WTC11 (cell line): ENCODE measurements at regions not wholly inside any gene's neighbourhood (a gene's known extent, or its start where the extent isn't known, plus 50 kb on each side); places are given as distances from the start of the nearest gene placed in this dataset.

Source experiments
- ATAC-seq: fragments of 200-7000 bp; cut with Tn5 transposase; 2 replicates; pipeline ENCODE4 v1.10.0; 2021; ENCODE audit warnings: mild to moderate bottlenecking, moderate library complexity
- CTCF ChIA-PET: fragments of 300-600 bp; sonication (Branson Sonifier 250); formaldehyde crosslinking; loops from one replicate; lab custom pipeline; 2021; ENCODE audit warnings: antibody characterized with exemption; lab: Charles Lee
- POLR2A ChIA-PET: fragments of 350-600 bp; sonication (Branson Sonifier 250); formaldehyde crosslinking; loops from one replicate; lab custom pipeline; 2021; ENCODE audit warnings: antibody characterized with exemption; lab: Charles Lee
- DNase-seq: peaks from one replicate; pipeline ENCODE4 v3.0.0; 2021; ENCODE audit warnings: low spot score
- H3K27ac Mint-ChIP-seq: 2 replicates; pipeline ENCODE4 v1.8.0; 2021; ENCODE audit warnings: mixed read lengths
- H3K27me3 Mint-ChIP-seq: 2 replicates; pipeline ENCODE4 v1.8.0; 2021; ENCODE audit warnings: low read depth, mild to moderate bottlenecking, moderate library complexity, mixed read lengths
- H3K36me3 Mint-ChIP-seq: 2 replicates; pipeline ENCODE4 v1.8.0; 2021; ENCODE audit warnings: mixed read lengths
- H3K4me1 Mint-ChIP-seq: 2 replicates; pipeline ENCODE4 v1.8.0; 2022; ENCODE audit warnings: mixed read lengths
- H3K4me3 Mint-ChIP-seq: 2 replicates; pipeline ENCODE4 v1.8.0; 2021; ENCODE audit warnings: mild to moderate bottlenecking, moderate library complexity, mixed read lengths
- H3K9me3 Mint-ChIP-seq: 2 replicates; pipeline ENCODE4 v1.8.0; 2021; ENCODE audit warnings: mixed read lengths
- CBFB ChIP-seq: sonication (generic); formaldehyde crosslinking; IDR thresholded peaks from 2 replicates; pipeline ENCODE4 v1.8.1; 2022; ENCODE audit warnings: mild to moderate bottlenecking, low read depth, missing genetic modification reagents
- EMX1 ChIP-seq: fragments of 250-450 bp; sonication (Bioruptor Pico); IDR thresholded peaks from 2 replicates; pipeline ENCODE4 v1.8.0; 2021; ENCODE audit warnings: mild to moderate bottlenecking
- ETV6 ChIP-seq: sonication (generic); formaldehyde crosslinking; IDR thresholded peaks from 2 replicates; pipeline ENCODE4 v1.8.1; 2022; ENCODE audit warnings: mild to moderate bottlenecking, missing genetic modification reagents
- FOXK1 ChIP-seq: sonication (generic); formaldehyde crosslinking; IDR thresholded peaks from 2 replicates; pipeline ENCODE4 v1.8.0; 2022; ENCODE audit warnings: mild to moderate bottlenecking, moderate library complexity, missing genetic modification reagents
- GTF2I ChIP-seq: fragments of 250-450 bp; sonication (Bioruptor Pico); conservative IDR thresholded peaks from 2 replicates; pipeline ENCODE4 v1.4.0; 2021; ENCODE audit warnings: mild to moderate bottlenecking
- JAZF1 ChIP-seq: fragments of 250-450 bp; sonication (Bioruptor Pico); IDR thresholded peaks from 2 replicates; pipeline ENCODE4 v1.9.0; 2021; ENCODE audit warnings: moderate library complexity, mild to moderate bottlenecking, inconsistent platforms
- JUN ChIP-seq: sonication (generic); formaldehyde crosslinking; IDR thresholded peaks from 2 replicates; pipeline ENCODE4 v1.8.0; 2023; ENCODE audit warnings: mild to moderate bottlenecking, missing genetic modification reagents
- MXD4 ChIP-seq: fragments of 250-450 bp; sonication (Bioruptor Pico); IDR thresholded peaks from 2 replicates; pipeline ENCODE4 v1.8.0; 2021; ENCODE audit warnings: mild to moderate bottlenecking, moderate library complexity, borderline replicate concordance
- NFATC4 ChIP-seq: fragments of 250-450 bp; sonication (Bioruptor Pico); IDR thresholded peaks from 2 replicates; pipeline ENCODE4 v1.9.0; 2021; ENCODE audit warnings: mild to moderate bottlenecking
- NFYB ChIP-seq: sonication (generic); formaldehyde crosslinking; conservative IDR thresholded peaks from 2 replicates; pipeline ENCODE4 v1.8.0; 2022; ENCODE audit warnings: low read depth, missing genetic modification reagents
- NR3C1 ChIP-seq: sonication (generic); formaldehyde crosslinking; conservative IDR thresholded peaks from 2 replicates; pipeline ENCODE4 v1.8.1; 2023; ENCODE audit warnings: low read depth, mild to moderate bottlenecking, missing genetic modification reagents
- SMAD4 ChIP-seq: sonication (generic); formaldehyde crosslinking; IDR thresholded peaks from 2 replicates; pipeline ENCODE4 v1.8.0; 2022; ENCODE audit warnings: mild to moderate bottlenecking, missing genetic modification reagents
- ZBTB21 ChIP-seq: sonication (generic); formaldehyde crosslinking; IDR thresholded peaks from 2 replicates; pipeline ENCODE4 v1.8.1; 2023; ENCODE audit warnings: mild to moderate bottlenecking, missing genetic modification reagents, borderline replicate concordance
- ZNF138 ChIP-seq: sonication (generic); formaldehyde crosslinking; conservative IDR thresholded peaks from 2 replicates; pipeline ENCODE4 v1.8.1; 2022; ENCODE audit warnings: mild to moderate bottlenecking, moderate library complexity, missing genetic modification reagents
- ZNF396 ChIP-seq: fragments of 250-450 bp; sonication (Bioruptor Pico); IDR thresholded peaks from 2 replicates; pipeline ENCODE4 v1.8.0; 2021; ENCODE audit warnings: mild to moderate bottlenecking, moderate library complexity, borderline replicate concordance
- ZNF416 ChIP-seq: fragments of 250-450 bp; sonication (Bioruptor Pico); IDR thresholded peaks from 2 replicates; pipeline ENCODE4 v1.9.0; 2021; ENCODE audit warnings: mild to moderate bottlenecking, inconsistent platforms
- TF ChIP-seq, protein P1 (sequence below): sonication (generic); formaldehyde crosslinking; IDR thresholded peaks from 2 replicates; pipeline ENCODE4 v1.8.1; 2023; ENCODE audit warnings: mild to moderate bottlenecking, missing genetic modification reagents, borderline replicate concordance
- TF ChIP-seq, protein P2 (sequence below): sonication (generic); formaldehyde crosslinking; IDR thresholded peaks from 2 replicates; pipeline ENCODE4 v1.8.1; 2023; ENCODE audit warnings: mild to moderate bottlenecking, missing genetic modification reagents
- TF ChIP-seq, protein P3 (sequence below): sonication (generic); formaldehyde crosslinking; conservative IDR thresholded peaks from 2 replicates; pipeline ENCODE4 v1.8.1; 2023; ENCODE audit warnings: mild to moderate bottlenecking, low read depth, missing genetic modification reagents, moderate library complexity
- TF ChIP-seq, protein P4 (sequence below): fragments of 250-450 bp; sonication (Bioruptor Pico); conservative IDR thresholded peaks from 2 replicates; pipeline ENCODE4 v1.9.0; 2021; ENCODE audit warnings: mild to moderate bottlenecking
- TF ChIP-seq, protein P5 (sequence below): fragments of 250-450 bp; sonication (Bioruptor Pico); IDR thresholded peaks from 2 replicates; pipeline ENCODE4 v1.9.0; 2021; ENCODE audit warnings: mild to moderate bottlenecking, borderline replicate concordance

DNA sequence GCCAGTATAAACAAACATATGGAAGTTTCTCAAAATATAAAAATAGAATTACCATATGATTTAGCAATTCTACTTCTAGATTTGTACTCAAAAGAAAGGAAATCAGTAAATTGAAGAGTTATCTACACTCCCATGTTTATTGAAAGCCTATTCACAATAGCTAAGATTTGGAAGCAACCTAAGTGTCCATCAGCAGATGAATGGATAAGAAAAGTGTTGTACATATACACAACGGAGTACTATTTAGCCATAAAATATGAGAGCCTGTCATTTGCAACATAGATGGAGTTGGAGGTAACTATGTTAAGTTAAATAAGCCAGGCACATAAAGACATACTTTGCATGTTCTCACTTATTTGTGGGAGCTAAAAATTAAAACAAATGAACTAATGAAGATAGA lies 257.8 kb downstream of the TEX13C start:
- H3K4me1 Mint-ChIP-seq = no peaks in the 10 kb centered on the region
- POLR2A ChIA-PET = no interaction called here
- no peaks in the 10 kb centered on the region for H3K36me3 Mint-ChIP-seq
- DNase-seq (no peak), ATAC-seq (no peak)
- CTCF ChIA-PET = no interaction called here
- H3K9me3 Mint-ChIP-seq = peaks cover 14% of the 10 kb centered on the region
- no peak overlapping the region for H3K27ac Mint-ChIP-seq
- H3K27me3 Mint-ChIP-seq = no peaks in the 10 kb centered on the region
- TF ChIP-seq ZNF416 (no peak), ZNF138 (CRISPR knock-in tag) (no peak), NFATC4 (CRISPR knock-in tag) (no peak), EMX1 (CRISPR knock-in tag) (no peak), ZBTB21 (no peak), MXD4 (no peak), ZNF396 (CRISPR knock-in tag) (no peak), NFYB (CRISPR knock-in tag) (no peak)
- TF ChIP-seq, protein P1, sequence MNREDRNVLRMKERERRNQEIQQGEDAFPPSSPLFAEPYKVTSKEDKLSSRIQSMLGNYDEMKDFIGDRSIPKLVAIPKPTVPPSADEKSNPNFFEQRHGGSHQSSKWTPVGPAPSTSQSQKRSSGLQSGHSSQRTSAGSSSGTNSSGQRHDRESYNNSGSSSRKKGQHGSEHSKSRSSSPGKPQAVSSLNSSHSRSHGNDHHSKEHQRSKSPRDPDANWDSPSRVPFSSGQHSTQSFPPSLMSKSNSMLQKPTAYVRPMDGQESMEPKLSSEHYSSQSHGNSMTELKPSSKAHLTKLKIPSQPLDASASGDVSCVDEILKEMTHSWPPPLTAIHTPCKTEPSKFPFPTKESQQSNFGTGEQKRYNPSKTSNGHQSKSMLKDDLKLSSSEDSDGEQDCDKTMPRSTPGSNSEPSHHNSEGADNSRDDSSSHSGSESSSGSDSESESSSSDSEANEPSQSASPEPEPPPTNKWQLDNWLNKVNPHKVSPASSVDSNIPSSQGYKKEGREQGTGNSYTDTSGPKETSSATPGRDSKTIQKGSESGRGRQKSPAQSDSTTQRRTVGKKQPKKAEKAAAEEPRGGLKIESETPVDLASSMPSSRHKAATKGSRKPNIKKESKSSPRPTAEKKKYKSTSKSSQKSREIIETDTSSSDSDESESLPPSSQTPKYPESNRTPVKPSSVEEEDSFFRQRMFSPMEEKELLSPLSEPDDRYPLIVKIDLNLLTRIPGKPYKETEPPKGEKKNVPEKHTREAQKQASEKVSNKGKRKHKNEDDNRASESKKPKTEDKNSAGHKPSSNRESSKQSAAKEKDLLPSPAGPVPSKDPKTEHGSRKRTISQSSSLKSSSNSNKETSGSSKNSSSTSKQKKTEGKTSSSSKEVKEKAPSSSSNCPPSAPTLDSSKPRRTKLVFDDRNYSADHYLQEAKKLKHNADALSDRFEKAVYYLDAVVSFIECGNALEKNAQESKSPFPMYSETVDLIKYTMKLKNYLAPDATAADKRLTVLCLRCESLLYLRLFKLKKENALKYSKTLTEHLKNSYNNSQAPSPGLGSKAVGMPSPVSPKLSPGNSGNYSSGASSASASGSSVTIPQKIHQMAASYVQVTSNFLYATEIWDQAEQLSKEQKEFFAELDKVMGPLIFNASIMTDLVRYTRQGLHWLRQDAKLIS (CRISPR knock-in tag) = no peak
- H3K4me3 Mint-ChIP-seq = no peak overlapping the region

DNA sequence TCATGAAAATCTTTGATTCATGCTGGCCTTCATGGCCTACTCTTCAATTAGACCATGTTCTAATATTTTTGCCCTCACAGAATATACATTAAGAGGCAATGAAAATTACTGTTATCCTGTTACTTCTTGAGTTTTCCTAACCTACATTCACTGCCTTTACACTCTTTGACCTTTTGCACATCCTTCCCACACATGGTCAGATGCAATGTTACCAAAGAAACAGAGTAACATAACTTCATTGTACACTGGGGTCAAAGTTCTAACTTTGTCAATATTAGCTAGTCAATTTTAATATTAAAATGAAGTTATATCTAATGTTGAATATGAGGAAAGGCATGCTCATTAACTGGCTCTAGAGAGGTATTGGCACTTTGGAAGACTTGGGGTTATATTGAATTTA lies 284.8 kb downstream of the TEX13C start:
- H3K4me1 Mint-ChIP-seq = no peaks in the 10 kb centered on the region
- H3K9me3 Mint-ChIP-seq = 0 out of 2 replicates have a peak, but pooled peaks cover 3% of the 10 kb centered on the region
- POLR2A ChIA-PET = no interaction called here
- no peak overlapping the region for H3K27ac Mint-ChIP-seq
- no peak for TF ChIP-seq NR3C1 (CRISPR knock-in tag)
- TF ChIP-seq, protein P2, sequence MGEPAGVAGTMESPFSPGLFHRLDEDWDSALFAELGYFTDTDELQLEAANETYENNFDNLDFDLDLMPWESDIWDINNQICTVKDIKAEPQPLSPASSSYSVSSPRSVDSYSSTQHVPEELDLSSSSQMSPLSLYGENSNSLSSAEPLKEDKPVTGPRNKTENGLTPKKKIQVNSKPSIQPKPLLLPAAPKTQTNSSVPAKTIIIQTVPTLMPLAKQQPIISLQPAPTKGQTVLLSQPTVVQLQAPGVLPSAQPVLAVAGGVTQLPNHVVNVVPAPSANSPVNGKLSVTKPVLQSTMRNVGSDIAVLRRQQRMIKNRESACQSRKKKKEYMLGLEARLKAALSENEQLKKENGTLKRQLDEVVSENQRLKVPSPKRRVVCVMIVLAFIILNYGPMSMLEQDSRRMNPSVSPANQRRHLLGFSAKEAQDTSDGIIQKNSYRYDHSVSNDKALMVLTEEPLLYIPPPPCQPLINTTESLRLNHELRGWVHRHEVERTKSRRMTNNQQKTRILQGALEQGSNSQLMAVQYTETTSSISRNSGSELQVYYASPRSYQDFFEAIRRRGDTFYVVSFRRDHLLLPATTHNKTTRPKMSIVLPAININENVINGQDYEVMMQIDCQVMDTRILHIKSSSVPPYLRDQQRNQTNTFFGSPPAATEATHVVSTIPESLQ (CRISPR knock-in tag) = no peak
- TF ChIP-seq NFATC4 (CRISPR knock-in tag) = no peak
- TF ChIP-seq GTF2I (CRISPR knock-in tag) = no peak
- TF ChIP-seq, protein P3, sequence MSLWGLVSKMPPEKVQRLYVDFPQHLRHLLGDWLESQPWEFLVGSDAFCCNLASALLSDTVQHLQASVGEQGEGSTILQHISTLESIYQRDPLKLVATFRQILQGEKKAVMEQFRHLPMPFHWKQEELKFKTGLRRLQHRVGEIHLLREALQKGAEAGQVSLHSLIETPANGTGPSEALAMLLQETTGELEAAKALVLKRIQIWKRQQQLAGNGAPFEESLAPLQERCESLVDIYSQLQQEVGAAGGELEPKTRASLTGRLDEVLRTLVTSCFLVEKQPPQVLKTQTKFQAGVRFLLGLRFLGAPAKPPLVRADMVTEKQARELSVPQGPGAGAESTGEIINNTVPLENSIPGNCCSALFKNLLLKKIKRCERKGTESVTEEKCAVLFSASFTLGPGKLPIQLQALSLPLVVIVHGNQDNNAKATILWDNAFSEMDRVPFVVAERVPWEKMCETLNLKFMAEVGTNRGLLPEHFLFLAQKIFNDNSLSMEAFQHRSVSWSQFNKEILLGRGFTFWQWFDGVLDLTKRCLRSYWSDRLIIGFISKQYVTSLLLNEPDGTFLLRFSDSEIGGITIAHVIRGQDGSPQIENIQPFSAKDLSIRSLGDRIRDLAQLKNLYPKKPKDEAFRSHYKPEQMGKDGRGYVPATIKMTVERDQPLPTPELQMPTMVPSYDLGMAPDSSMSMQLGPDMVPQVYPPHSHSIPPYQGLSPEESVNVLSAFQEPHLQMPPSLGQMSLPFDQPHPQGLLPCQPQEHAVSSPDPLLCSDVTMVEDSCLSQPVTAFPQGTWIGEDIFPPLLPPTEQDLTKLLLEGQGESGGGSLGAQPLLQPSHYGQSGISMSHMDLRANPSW (CRISPR knock-in tag) = no peak
- TF ChIP-seq CBFB = no peak
- TF ChIP-seq JUN (CRISPR knock-in tag) = no peak
- no peak for TF ChIP-seq ETV6 (CRISPR knock-in tag)
- no peak for TF ChIP-seq FOXK1 (CRISPR knock-in tag)
- TF ChIP-seq, protein P4, sequence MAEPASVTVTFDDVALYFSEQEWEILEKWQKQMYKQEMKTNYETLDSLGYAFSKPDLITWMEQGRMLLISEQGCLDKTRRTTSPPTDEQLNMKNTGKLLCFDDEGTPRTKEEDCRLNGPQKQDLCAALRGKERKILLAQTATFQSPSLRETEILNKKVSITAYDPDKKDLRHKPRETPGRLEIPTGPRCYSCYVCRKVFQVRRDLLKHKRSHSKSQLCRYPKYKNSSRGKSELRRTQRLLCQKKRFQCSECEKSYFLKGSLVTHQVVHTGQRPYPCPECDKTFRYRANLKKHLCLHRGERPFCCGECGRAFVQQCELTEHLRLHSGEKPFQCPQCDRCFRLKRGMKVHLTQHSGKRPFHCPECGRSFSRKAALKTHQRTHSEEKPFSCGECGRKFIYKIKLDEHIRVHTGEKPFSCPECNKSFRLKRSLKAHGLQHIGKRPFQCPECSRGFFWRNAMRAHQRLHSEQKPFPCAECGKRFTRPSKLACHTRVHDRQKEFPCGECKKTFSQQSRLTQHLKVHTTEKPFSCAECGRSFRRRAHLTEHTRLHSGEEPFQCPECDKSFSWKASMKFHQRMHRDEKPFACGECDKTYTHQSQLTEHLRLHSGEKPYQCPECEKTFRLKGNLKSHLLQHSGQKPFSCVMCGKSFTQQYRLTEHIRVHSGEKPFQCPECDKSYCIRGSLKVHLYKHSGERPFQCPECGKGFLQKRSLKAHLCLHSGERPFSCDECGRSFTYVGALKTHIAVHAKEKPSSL (CRISPR knock-in tag) = no peak
- no peak for TF ChIP-seq SMAD4 (CRISPR knock-in tag)
- TF ChIP-seq, protein P5, sequence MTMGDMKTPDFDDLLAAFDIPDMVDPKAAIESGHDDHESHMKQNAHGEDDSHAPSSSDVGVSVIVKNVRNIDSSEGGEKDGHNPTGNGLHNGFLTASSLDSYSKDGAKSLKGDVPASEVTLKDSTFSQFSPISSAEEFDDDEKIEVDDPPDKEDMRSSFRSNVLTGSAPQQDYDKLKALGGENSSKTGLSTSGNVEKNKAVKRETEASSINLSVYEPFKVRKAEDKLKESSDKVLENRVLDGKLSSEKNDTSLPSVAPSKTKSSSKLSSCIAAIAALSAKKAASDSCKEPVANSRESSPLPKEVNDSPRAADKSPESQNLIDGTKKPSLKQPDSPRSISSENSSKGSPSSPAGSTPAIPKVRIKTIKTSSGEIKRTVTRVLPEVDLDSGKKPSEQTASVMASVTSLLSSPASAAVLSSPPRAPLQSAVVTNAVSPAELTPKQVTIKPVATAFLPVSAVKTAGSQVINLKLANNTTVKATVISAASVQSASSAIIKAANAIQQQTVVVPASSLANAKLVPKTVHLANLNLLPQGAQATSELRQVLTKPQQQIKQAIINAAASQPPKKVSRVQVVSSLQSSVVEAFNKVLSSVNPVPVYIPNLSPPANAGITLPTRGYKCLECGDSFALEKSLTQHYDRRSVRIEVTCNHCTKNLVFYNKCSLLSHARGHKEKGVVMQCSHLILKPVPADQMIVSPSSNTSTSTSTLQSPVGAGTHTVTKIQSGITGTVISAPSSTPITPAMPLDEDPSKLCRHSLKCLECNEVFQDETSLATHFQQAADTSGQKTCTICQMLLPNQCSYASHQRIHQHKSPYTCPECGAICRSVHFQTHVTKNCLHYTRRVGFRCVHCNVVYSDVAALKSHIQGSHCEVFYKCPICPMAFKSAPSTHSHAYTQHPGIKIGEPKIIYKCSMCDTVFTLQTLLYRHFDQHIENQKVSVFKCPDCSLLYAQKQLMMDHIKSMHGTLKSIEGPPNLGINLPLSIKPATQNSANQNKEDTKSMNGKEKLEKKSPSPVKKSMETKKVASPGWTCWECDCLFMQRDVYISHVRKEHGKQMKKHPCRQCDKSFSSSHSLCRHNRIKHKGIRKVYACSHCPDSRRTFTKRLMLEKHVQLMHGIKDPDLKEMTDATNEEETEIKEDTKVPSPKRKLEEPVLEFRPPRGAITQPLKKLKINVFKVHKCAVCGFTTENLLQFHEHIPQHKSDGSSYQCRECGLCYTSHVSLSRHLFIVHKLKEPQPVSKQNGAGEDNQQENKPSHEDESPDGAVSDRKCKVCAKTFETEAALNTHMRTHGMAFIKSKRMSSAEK (CRISPR knock-in tag) = no peak
- no peak for TF ChIP-seq JAZF1 (CRISPR knock-in tag)
- CTCF ChIA-PET = no interaction called here
- no peak for DNase-seq
- no peak for ATAC-seq
- no peaks in the 10 kb centered on the region for H3K36me3 Mint-ChIP-seq
- H3K27me3 Mint-ChIP-seq = no peaks in the 10 kb centered on the region
- no peak overlapping the region for H3K4me3 Mint-ChIP-seq
